GM23338 (cell line): ENCODE measurements at regions not wholly inside any gene's neighbourhood (a gene's known extent, or its start where the extent isn't known, plus 50 kb on each side); places are given as distances from the start of the nearest gene placed in this dataset.

ENCODE experiments used
- ATAC-seq: fragments of 200-7000 bp; cut with Tn5 transposase; 3 replicates; pipeline ENCODE4 v1.9.1; 2020
- DNase-seq: peaks from one replicate; pipeline ENCODE4 v3.0.0-alpha.2; 2015; ENCODE audit warnings: low spot score
- H2AFZ ChIP-seq: fragments of 200-600 bp; sonication (generic); 2 replicates; pipeline ENCODE4 v1.8.0; 2016; ENCODE audit warnings: antibody characterized with exemption, mild to moderate bottlenecking, moderate library complexity
- H3F3A ChIP-seq: fragments of 200-600 bp; sonication (generic); replicated peaks from 2 replicates; pipeline ENCODE4 v1.8.0; 2017; ENCODE audit warnings: antibody characterized with exemption, mixed run types, low read depth
- H3K27ac ChIP-seq: fragments of 200-600 bp; sonication (generic); 2 replicates; pipeline ENCODE4 v1.6.1; 2016; ENCODE audit warnings: low read depth
- H3K27me3 ChIP-seq: fragments of 200-600 bp; sonication (generic); 2 replicates; pipeline ENCODE4 v1.8.0; 2016; ENCODE audit warnings: mild to moderate bottlenecking, mixed run types, moderate library complexity; ENCODE audit not compliant: insufficient read depth
- H3K36me3 ChIP-seq: fragments of 200-600 bp; sonication (generic); 2 replicates; pipeline ENCODE4 v1.8.0; 2016; ENCODE audit warnings: mild to moderate bottlenecking; ENCODE audit not compliant: insufficient read depth
- H3K4me1 ChIP-seq: fragments of 200-600 bp; sonication (generic); 2 replicates; pipeline ENCODE4 v1.8.0; 2016; ENCODE audit warnings: mild to moderate bottlenecking, moderate library complexity; ENCODE audit not compliant: insufficient read depth
- H3K4me2 ChIP-seq: fragments of 200-600 bp; sonication (generic); 2 replicates; pipeline ENCODE4 v1.7.1; 2017; ENCODE audit warnings: mixed run types
- H3K4me3 ChIP-seq: fragments of 200-600 bp; sonication (generic); 2 replicates; pipeline ENCODE4 v1.6.1; 2016; ENCODE audit warnings: mixed run types
- H3K79me2 ChIP-seq: fragments of 200-600 bp; sonication (generic); replicated peaks from 2 replicates; pipeline ENCODE4 v1.8.0; 2017; ENCODE audit warnings: mild to moderate bottlenecking; ENCODE audit not compliant: insufficient read depth
- H3K9me2 ChIP-seq: fragments of 200-600 bp; sonication (generic); 2 replicates; pipeline ENCODE4 v1.8.0; 2017; ENCODE audit not compliant: insufficient read depth
- H4K20me1 ChIP-seq: fragments of 200-600 bp; sonication (generic); replicated peaks from 2 replicates; pipeline ENCODE4 v1.8.0; 2017; ENCODE audit warnings: mild to moderate bottlenecking; ENCODE audit not compliant: insufficient read depth
- H3K27ac Mint-ChIP-seq: 2 replicates; pipeline ENCODE4 v1.8.0; 2020; ENCODE audit warnings: inconsistent platforms, mild to moderate bottlenecking, moderate library complexity, mixed read lengths
- H3K27me3 Mint-ChIP-seq: 3 replicates; pipeline ENCODE4 v1.8.0; 2022; ENCODE audit warnings: low read depth, mild to moderate bottlenecking, moderate library complexity, mixed read lengths, inconsistent platforms; ENCODE audit not compliant: insufficient read depth, poor library complexity
- H3K36me3 Mint-ChIP-seq: 3 replicates; pipeline ENCODE4 v1.8.0; 2021; ENCODE audit warnings: low read depth, mild to moderate bottlenecking, inconsistent platforms, moderate library complexity, mixed read lengths
- H3K4me1 Mint-ChIP-seq: 3 replicates; pipeline ENCODE4 v1.8.0; 2020; ENCODE audit warnings: mild to moderate bottlenecking, inconsistent platforms, mixed read lengths
- H3K4me3 Mint-ChIP-seq: 3 replicates; pipeline ENCODE4 v1.8.0; 2021; ENCODE audit warnings: moderate library complexity, mild to moderate bottlenecking, inconsistent platforms, mixed read lengths
- H3K9me3 Mint-ChIP-seq: 3 replicates; pipeline ENCODE4 v1.8.0; 2020; ENCODE audit warnings: moderate library complexity, mild to moderate bottlenecking, inconsistent platforms, mixed read lengths
- CREB1 ChIP-seq: fragments of 250-450 bp; sonication (Bioruptor Pico); IDR thresholded peaks from 2 replicates; pipeline ENCODE4 v1.5.0; 2020; ENCODE audit warnings: low read depth, mild to moderate bottlenecking, moderate library complexity
- CTCF ChIP-seq, 2 experiments: fragments of 200-600 bp in 1 of 2; sonication (generic) in 1 of 2; conservative IDR thresholded peaks; 2 replicates each; pipeline versions ENCODE4 v1.5.1 to v1.6.1; 2016 to 2017; ENCODE audit warnings: antibody characterized with exemption in 2 of 2, low read depth in 2 of 2, mild to moderate bottlenecking in 2 of 2, moderate library complexity in 1 of 2
- EZH2 ChIP-seq: fragments of 200-600 bp; sonication (generic); IDR thresholded peaks from one replicate; pipeline ENCODE4 v1.8.0; 2017; ENCODE audit warnings: antibody characterized with exemption, mild to moderate bottlenecking, low read depth; ENCODE audit not compliant: unreplicated experiment
- EZH2phosphoT487 ChIP-seq: fragments of 200-600 bp; sonication (generic); IDR thresholded peaks from one replicate; pipeline ENCODE4 v1.8.1; 2018; ENCODE audit warnings: antibody characterized with exemption; ENCODE audit not compliant: unreplicated experiment
- JUNB ChIP-seq: IDR thresholded peaks from one replicate; pipeline ENCODE4 v1.6.1; 2016; ENCODE audit warnings: antibody characterized with exemption; ENCODE audit not compliant: unreplicated experiment
- NANOG ChIP-seq: IDR thresholded peaks from 2 replicates; pipeline ENCODE4 v1.6.1; 2016; ENCODE audit warnings: antibody characterized with exemption, borderline replicate concordance
- POLR2AphosphoS5 ChIP-seq: IDR thresholded peaks from 2 replicates; pipeline ENCODE4 v1.6.1; 2016; ENCODE audit warnings: antibody characterized with exemption, low read depth
- ZNF114 ChIP-seq: fragments of 250-450 bp; sonication (Bioruptor Pico); IDR thresholded peaks from 2 replicates; pipeline ENCODE4 v1.5.0; 2020; ENCODE audit warnings: mild to moderate bottlenecking, moderate library complexity
- TF ChIP-seq, protein P1 (sequence below): IDR thresholded peaks from 2 replicates; pipeline ENCODE4 v1.6.1; 2016; ENCODE audit warnings: antibody characterized with exemption
- TF ChIP-seq, protein P2 (sequence below): fragments of 250-450 bp; sonication (Bioruptor Pico); IDR thresholded peaks from 2 replicates; pipeline ENCODE4 v1.5.0; 2020; ENCODE audit warnings: mild to moderate bottlenecking, moderate library complexity

GRCh38 chrX:142923201-142923600 lies 102.5 kb upstream of the SPANXN4 start:
- H3K36me3 ChIP-seq, result no peaks in the 10 kb centered on the region
- no peaks in the 10 kb centered on the region for H3K79me2 ChIP-seq
- DNase-seq (no peak), ATAC-seq (no peak)
- no peaks in the 10 kb centered on the region for H4K20me1 ChIP-seq
- H3K4me3 ChIP-seq, result no peak overlapping the region
- no peaks in the 10 kb centered on the region for H3K27me3 ChIP-seq
- Mint-ChIP-seq H3K27ac (no peak overlapping the region), H3K4me1 (no peaks in the 10 kb centered on the region), H3K9me3 (peaks cover 4% of the 10 kb centered on the region; the same call in 1 of the 3 replicates), H3K4me3 (no peak overlapping the region), H3K36me3 (no peaks in the 10 kb centered on the region), H3K27me3 (no peaks in the 10 kb centered on the region)
- H3F3A ChIP-seq, result no peaks in the 10 kb centered on the region
- H2AFZ ChIP-seq, result no peak overlapping the region
- no peaks in the 10 kb centered on the region for H3K9me2 ChIP-seq
- H3K4me2 ChIP-seq, result no peak overlapping the region
- H3K4me1 ChIP-seq, result no peaks in the 10 kb centered on the region
- no peak overlapping the region for H3K27ac ChIP-seq
- TF ChIP-seq, protein P1, sequence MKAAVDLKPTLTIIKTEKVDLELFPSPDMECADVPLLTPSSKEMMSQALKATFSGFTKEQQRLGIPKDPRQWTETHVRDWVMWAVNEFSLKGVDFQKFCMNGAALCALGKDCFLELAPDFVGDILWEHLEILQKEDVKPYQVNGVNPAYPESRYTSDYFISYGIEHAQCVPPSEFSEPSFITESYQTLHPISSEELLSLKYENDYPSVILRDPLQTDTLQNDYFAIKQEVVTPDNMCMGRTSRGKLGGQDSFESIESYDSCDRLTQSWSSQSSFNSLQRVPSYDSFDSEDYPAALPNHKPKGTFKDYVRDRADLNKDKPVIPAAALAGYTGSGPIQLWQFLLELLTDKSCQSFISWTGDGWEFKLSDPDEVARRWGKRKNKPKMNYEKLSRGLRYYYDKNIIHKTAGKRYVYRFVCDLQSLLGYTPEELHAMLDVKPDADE, result no peak

GRCh38 chrX:142938793-142939192 lies 86.9 kb upstream of the SPANXN4 start:
- Histone ChIP-seq H3F3A (no peaks in the 10 kb centered on the region), H3K36me3 (no peaks in the 10 kb centered on the region), H3K79me2 (no peaks in the 10 kb centered on the region), H3K27ac (no peak overlapping the region), H2AFZ (no peak overlapping the region), H3K9me2 (no peaks in the 10 kb centered on the region), H3K4me3 (no peak overlapping the region), H3K27me3 (no peaks in the 10 kb centered on the region), H3K4me1 (no peaks in the 10 kb centered on the region), H3K4me2 (no peak overlapping the region), H4K20me1 (no peaks in the 10 kb centered on the region)
- Mint-ChIP-seq H3K27me3 (no peaks in the 10 kb centered on the region), H3K4me3 (no peak overlapping the region), H3K9me3 (no peaks in the 10 kb centered on the region), H3K4me1 (no peaks in the 10 kb centered on the region), H3K27ac (no peak overlapping the region), H3K36me3 (no peaks in the 10 kb centered on the region)
- no peak for DNase-seq
- no peak for ATAC-seq
- TF ChIP-seq ZNF114 (CRISPR knock-in tag) (no peak), NANOG (no peak), EZH2phosphoT487 (no peak), CTCF (conservative IDR thresholded peaks at IDR 0.05; ENCODE audit: low read depth in 2 of 2) (no peak), JUNB (no peak), CREB1 (CRISPR knock-in tag) (no peak), POLR2AphosphoS5 (no peak), EZH2 (no peak)
- TF ChIP-seq, protein P1, result no peak
- TF ChIP-seq, protein P2, sequence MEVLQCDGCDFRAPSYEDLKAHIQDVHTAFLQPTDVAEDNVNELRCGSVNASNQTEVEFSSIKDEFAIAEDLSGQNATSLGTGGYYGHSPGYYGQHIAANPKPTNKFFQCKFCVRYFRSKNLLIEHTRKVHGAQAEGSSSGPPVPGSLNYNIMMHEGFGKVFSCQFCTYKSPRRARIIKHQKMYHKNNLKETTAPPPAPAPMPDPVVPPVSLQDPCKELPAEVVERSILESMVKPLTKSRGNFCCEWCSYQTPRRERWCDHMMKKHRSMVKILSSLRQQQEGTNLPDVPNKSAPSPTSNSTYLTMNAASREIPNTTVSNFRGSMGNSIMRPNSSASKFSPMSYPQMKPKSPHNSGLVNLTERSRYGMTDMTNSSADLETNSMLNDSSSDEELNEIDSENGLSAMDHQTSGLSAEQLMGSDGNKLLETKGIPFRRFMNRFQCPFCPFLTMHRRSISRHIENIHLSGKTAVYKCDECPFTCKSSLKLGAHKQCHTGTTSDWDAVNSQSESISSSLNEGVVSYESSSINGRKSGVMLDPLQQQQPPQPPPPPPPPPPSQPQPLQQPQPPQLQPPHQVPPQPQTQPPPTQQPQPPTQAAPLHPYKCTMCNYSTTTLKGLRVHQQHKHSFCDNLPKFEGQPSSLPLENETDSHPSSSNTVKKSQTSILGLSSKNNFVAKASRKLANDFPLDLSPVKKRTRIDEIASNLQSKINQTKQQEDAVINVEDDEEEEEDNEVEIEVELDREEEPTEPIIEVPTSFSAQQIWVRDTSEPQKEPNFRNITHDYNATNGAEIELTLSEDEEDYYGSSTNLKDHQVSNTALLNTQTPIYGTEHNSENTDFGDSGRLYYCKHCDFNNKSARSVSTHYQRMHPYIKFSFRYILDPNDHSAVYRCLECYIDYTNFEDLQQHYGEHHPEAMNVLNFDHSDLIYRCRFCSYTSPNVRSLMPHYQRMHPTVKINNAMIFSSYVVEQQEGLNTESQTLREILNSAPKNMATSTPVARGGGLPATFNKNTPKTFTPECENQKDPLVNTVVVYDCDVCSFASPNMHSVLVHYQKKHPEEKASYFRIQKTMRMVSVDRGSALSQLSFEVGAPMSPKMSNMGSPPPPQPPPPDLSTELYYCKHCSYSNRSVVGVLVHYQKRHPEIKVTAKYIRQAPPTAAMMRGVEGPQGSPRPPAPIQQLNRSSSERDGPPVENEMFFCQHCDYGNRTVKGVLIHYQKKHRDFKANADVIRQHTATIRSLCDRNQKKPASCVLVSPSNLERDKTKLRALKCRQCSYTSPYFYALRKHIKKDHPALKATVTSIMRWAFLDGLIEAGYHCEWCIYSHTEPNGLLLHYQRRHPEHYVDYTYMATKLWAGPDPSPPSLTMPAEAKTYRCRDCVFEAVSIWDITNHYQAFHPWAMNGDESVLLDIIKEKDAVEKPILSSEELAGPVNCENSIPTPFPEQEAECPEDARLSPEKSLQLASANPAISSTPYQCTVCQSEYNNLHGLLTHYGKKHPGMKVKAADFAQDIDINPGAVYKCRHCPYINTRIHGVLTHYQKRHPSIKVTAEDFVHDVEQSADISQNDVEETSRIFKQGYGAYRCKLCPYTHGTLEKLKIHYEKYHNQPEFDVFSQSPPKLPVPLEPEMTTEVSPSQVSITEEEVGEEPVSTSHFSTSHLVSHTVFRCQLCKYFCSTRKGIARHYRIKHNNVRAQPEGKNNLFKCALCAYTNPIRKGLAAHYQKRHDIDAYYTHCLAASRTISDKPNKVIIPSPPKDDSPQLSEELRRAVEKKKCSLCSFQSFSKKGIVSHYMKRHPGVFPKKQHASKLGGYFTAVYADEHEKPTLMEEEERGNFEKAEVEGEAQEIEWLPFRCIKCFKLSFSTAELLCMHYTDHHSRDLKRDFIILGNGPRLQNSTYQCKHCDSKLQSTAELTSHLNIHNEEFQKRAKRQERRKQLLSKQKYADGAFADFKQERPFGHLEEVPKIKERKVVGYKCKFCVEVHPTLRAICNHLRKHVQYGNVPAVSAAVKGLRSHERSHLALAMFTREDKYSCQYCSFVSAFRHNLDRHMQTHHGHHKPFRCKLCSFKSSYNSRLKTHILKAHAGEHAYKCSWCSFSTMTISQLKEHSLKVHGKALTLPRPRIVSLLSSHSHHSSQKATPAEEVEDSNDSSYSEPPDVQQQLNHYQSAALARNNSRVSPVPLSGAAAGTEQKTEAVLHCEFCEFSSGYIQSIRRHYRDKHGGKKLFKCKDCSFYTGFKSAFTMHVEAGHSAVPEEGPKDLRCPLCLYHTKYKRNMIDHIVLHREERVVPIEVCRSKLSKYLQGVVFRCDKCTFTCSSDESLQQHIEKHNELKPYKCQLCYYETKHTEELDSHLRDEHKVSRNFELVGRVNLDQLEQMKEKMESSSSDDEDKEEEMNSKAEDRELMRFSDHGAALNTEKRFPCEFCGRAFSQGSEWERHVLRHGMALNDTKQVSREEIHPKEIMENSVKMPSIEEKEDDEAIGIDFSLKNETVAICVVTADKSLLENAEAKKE (CRISPR knock-in tag), result no peak
